ENCODE measurements at regions not wholly inside any gene's neighbourhood (a gene's known extent, or its start where the extent isn't known, plus 50 kb on each side); places are given as distances from the start of the nearest gene placed in this dataset.

GRCh38 chr2:8534729-8535468, 147.0 kb upstream of the ID2 start:
- peak in 2 of 3 donors; percentile 31 to 72 for DNase-seq

DNA sequence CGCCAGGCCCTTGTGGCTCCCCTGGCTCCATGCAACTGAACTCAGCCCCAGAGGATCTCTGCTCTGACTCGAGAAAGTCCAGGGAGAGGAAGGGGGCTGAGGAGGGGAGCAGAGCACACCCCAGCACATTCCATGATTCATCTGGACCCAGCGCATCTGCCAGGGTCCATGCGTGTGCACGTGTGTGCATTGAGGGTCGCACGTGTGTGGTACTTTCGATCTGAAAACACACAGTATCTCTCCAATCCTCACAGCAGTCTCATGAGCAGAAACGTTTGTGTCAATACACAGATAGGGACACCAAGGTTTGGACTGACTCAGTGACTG, 146.4 kb upstream of the ID2 start:
- DNase-seq: no peak

DNA sequence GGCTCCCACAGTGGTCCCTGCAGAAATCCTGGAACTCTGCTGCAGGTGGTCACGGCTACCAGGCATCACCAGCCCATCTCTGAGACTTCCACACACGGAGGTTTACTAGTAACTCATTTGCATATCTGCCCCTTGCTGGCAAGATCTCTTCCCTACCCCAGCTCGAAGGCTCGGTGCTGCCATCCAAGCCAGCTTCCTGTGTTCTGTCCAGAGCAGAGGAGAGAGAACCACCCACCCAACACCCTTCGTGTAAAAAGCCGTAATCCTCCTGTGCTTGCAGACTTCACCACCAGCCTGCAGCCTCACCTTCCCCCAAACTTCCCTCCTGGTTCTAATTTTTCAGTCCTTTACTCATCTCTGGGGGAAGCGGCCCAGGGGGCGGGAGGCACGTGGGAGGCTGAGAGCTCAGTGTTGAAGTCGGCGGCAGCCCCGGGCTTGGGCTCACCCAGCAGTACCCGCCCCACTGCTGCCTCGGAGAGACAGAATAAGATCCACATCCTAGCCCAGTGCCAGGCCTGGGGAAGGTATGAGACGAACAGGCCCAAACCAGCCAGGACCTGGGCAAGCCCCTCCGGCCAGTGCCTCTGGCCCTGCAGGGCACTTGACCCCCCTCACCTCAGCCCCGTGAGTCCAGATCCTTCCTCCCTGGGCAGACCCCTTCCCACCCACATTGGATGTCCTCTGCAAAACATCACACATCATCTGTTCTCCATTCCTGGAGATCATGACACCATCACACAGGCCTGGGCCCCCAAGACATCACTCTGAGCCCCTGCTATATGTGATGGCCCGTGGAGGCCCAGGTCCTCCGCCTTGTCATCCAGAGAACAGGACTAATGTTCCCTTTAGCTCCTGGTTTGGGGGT, 145.8 kb upstream of the ID2 start:
- peak in 1 of 3 donors; percentile 19 for DNase-seq

DNA sequence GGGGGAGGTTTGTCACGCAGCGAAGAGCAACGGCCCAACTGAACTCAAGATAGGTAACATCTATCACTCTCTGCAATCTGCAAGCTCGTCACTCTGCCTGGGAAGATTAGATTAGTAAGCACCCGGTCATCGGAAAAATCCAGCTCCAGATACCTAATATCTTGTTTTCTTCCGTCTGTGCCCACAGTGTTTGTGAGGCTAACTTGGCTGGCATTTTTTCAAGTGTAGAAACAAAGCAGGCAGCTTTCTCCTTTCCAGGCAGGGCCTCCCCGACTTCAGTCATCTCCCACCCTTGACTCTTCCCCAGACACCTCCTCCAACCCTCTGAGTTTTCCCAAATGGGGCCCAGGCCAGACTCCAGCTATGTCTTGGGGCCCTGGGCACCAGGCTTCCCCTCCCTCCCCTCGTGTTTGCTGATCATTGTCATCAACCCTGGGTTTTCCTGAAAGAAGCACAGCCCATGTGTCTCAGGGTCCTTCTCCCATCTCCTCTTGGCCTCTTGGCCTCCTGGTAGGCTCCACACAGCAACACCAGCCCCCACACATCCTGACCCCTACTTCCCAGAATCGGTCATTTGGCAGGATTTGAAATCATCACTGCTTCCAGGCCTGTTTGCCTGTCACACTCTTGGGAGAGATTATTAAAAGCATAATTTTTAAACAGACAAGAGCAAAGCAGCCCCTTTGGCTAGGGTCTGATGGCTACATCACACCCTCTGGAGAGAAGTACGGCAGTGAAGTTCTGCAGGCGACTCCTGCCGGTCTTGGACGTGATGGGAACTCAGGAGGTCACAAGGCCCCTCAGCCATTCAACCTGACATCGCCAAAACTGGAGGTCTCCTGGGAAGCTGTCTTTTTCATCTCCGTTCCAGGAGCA, 144.9 kb upstream of the ID2 start:
- DNase-seq: peak in 1 of 3 donors; percentile 54

DNA sequence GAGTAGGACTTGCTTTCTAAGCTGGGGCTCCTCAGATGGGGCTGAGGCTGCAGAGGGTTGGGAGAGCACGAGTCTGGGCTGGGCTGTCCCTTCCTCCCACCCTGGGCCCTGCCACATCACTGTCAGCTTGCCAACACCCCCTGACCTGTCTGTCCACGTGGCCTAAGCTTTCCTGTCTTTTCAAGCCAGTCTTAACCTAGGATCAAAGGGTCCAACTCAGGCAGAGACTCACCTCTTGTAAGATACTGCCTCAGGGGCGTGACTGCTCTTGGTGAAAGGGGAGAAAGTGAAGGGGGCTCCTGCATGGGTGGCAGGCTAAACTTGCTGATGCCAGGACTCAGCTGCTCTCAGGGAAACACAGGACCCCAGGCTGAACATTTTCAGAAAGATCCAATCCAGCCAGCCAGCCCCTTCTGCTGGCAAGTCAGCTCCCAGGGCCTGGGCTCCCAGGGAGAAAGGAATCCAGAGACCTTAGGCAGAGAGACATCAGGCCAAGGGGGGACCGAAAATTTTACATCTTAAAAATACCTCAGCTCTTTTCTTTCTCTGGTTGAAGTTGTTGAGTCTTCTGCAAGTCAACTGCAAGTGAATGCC, 144.2 kb upstream of the ID2 start:
- DNase-seq: no peak

- DNase-seq: no peak
Measured at GRCh38 chr2:8538531-8538930, 143.3 kb upstream of the ID2 start.

DNA sequence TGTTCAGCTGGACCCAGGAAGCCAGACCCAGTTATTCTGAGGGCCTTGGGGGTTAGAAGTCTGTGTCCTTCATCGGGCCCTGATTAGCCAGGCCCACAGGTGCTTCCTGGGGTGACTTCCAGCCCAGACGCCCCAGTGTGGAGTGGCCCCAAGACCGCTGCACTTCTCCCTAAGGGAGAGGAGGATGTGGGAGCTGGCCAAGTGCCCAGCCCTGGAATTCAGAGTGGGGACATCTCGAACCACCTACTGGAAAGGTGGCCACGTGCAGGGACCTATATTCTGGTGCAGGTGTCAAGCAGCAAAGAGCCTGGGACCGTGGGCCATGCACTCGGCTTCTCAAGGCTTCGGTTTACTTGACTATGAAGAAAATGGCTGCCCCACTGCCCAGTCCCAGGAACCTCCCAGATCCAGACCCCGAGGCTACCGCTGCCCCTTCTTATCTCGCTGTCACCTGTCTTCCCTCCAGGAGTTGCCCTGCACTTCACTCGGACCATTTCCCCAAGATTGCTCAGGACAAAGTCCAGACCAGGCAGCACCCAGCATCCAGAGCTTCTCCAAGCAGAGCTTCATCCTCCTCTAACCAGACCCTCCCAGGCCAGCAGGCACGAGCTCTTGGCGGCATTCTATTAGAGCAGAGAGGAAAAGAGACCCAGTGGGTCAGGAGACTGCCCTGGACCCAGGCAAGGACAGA, 142.8 kb upstream of the ID2 start:
- no peak for DNase-seq

- DNase-seq: no peak
Measured at GRCh38 chr2:8539743-8540551, 141.9 kb upstream of the ID2 start.

DNA sequence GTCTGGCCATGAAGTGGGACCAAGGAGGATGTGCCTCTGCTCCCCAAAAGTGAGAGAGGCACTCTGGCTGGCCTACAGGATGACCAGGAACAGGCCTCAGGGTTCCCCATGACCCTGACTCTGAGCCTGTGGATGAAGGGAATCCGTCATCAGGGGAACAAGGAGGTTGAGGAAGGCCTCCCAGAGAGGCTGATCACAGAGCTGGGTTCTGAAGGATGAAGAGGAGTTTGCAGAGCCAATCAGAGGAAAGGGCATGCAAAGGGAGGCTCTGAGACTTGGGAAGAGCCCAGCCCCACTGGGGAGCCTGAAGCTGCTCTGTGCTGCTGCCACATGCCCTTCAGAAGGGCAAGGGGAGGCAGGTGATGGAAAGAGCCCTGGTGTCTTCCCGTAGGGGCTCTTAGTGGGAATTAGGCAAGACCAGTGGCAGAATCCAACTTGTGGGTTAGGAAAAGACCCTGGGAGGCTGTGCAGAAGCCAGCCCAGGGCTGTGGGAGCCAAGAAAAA, 141.3 kb upstream of the ID2 start:
- no peak for DNase-seq

GRCh38 chr2:8541223-8541622, 140.6 kb upstream of the ID2 start:
- peak in 1 of 3 donors; percentile 14 for DNase-seq

DNA sequence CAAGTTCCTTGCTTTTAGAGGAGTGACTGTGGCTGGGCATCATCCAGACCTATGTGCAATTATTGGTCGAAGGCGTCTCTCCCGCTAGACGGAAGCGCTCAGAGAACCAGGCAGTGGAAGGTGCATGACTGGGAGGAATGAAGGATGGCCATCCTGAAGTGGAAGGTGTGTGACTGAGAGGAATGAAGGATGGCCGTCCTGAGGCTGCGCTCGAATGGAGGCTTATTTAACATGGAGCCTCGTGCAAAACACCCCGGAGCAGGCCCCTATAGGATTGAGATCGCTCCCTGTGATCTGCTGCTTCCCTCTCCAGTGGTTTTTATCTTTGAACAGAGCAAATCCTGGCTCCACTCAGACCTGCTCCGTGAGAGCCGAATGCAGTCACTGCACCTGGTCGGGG, 140.2 kb upstream of the ID2 start:
- no peak for DNase-seq

GRCh38 chr2:8542381-8543059, 139.3 kb upstream of the ID2 start:
- no peak for DNase-seq

DNA sequence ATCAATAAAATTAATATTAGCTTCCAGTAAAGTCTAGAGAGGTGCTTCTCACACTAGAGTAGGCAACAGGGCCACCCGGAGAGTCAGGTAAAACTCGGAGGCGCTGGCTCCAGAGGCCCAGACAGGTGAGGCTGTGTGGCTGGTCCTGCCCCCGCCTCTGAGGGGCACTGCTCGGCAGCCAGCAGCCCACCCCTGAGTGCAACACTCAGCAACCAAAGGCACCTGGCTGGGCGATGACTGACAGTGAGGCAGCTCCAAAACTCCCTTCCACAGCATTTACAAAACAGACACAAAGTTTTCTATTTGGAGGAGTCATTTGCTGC, 138.8 kb upstream of the ID2 start:
- DNase-seq: no peak

DNA sequence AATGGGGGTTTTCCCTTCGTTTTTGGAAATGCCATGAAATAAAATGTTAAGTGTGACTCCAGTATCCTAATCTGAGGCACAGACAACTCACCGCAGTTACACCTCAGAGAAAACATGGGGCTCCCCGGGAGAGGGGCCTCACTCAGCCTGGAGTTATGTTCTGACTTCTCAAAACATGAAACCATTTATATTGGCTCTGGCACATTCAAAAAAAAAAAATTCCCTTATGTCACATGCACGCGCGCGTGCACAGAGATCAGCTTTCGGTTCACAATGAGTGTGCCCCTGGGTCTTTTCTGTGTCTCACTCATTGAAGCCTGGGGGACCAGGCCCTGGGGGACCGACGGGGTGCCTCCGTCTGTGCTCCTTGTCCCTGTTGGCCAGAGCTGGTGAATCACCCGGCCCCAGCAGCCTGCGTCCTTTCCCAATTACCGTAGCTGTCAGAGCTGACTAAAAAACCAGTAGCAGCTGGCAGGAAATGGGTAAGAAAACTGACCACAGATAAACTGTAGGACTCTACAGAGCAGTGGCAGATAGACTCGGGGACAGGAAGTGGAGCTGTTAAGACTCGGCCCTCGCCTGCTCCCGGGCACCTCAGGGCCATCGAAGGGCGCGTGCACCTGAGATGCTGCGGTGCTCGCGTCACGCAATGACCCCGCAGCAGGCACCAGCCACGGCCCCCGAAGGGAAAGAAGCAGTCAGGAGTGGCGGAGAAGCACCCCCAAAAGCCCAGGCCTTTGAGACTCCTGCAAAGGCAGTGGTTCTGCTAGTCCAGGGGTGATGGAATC, 138.3 kb upstream of the ID2 start:
- DNase-seq: peak; percentile 26 to 74 (median 56)

DNA sequence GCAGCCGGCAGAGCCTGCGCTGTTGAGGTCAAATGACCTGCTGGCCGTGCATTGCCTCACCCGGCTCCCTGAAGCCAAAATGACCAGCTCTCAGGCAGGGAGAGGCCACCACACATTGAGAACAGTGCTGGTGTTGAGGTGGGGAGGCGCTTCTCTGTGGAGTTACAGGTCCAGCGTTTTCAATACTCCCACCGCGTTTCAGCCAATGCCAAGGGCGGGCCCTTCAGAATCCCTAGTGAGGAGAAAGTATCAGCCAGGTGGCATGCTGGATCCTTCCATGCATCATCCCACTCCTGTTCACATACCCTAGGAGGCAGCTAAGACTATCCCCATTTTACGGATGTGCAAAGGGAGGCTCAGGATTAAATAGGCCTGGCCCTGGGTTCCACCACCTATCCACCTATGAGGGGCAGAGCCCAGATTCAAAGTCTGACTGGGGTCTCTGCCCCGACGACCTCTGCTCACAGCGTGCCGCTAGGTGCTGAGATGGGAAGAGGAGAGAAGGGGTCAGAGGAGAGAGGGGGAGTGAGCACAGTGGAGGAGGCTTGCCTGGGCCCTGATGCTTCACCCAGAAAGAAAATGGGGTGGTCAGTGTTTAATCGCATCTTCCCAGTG, 137.6 kb upstream of the ID2 start:
- no peak for DNase-seq

DNA sequence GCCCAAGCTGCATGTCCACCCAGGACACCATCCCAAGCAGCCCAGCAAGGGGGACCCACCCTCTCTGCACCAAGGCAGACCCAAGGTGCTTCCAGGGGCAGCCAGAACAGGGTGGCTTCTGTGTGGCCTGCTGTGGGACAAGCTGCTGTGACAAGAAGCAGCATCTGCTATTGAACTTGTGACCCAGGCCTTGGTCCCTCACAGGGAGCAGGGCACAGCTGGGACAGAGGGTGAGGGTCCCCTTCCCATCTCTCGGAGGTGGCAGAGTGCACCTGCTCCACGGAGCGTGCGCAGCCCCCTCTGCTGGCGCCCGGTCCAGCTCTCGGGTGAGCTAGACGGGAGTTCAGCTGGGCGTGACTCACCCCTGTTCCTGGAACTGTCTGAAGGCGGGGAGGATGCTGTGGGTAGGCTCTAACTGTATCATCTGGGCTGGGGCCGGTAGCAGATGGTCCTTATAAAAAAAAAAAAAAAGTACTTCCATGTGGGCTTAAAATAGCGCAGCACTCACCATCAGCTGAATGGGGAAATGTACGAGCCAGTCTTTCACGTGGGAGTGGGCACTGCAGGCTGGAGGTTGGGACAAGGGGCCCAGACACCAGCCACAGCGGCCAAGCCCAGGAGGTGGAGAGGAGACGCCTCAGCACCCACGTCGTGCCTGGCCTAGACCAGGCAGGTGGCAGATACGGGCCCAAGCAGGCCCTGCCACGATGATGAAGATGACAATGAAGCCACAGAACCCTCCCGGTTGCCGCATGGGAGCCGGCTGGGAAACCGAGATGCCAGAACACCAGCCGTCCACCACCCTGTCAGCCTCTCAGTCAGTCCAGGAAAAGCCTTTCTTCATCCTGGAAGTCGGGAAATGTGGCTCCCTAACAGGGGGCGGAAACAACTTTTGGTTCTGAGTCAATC, 136.8 kb upstream of the ID2 start:
- peak; percentile 47 to 85 (median 72) for DNase-seq
